Left renal cortex interstitium (tissue), 4 donors: ENCODE measurements at regions not wholly inside any gene's neighbourhood (a gene's known extent, or its start where the extent isn't known, plus 50 kb on each side); places are given as distances from the start of the nearest gene placed in this dataset.

Experiments
- DNase-seq, 4 donors: peaks; one replicate each; pipeline ENCODE4 v3.0.0-alpha.2; 2013; ENCODE audit warnings: low read depth in 4 of 4, low spot score in 2 of 4, missing footprints in 1 of 4

DNA sequence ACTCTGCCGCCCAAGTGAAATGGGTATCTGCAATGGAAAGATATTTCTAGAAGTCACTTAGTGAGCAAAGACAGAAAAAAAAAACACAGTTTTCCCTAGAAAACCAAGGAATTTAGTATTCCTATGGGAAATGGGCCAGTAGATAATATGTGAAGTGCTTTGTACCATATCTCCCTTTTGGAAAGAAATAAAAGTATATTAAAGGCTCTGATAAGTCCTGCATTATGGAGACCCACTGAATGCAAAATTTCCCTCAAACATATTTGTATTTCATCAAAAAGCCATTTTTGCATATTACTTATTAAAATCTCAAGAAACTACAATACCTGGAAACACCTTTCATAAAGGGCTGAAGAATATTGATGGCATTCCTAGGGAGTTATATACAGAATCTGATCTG, 51.6 kb upstream of the DYNLRB2 start:
- no peak for DNase-seq

GRCh38 chr16:80488167-80488566, 52.6 kb upstream of the DYNLRB2 start:
- DNase-seq, result no peak

DNA sequence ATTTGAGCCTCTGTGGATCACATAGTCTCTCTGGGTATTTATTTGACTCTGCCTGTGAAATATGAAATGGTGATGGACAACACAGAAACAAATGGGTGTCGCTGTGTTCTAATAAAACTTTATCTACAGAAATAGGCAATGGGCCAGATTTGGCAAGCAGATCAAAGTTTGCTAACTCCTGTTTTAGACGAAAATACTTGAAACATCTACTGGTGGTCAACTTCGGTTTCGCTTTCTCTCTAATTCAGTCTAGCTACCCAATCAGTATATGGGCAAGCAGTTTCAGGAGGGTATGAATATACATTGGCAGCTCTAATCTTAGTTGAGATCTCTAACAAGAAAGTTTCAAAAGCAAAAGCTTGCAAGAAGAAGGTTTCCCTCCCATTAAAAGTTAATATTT, 60.1 kb upstream of the DYNLRB2 start:
- no peak for DNase-seq

DNA sequence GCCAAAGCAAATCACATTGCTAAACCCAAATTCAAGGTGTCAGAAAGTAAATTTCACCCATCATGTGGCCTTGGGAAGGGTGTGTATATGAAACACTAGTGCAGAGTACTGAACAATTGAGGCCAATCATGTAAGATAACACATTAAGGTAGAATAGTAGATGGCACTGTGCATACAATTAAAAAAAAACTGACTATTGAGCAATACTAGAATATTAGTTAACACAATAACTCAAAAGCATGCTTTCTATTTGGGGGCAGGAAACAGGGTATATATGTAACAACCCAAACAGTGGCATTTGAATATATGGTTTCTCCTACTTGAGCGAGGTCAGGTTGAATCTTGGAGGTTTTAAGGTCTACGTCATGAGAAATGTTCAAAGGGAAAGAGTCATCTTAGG, 63.0 kb upstream of the DYNLRB2 start:
- no peak for DNase-seq

DNA sequence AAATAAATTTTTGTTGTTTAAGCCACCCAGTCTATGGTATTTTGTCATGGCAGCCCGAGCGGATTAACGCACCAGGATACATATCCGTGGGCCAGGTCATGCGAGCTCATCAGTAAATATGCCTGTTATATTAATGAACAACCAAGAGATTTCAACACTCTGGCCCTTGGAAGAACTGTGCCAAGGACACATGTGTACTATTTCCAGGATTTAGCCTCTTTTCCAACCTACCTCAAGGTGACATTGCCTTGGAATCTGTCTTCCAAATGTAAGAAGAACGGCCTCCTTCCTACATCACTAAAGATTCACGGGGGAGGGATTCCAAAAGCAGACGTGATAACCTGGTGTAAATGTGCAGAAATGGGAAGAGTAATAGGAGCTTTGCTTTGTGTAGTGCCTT, 72.8 kb upstream of the DYNLRB2 start:
- no peak for DNase-seq

DNA sequence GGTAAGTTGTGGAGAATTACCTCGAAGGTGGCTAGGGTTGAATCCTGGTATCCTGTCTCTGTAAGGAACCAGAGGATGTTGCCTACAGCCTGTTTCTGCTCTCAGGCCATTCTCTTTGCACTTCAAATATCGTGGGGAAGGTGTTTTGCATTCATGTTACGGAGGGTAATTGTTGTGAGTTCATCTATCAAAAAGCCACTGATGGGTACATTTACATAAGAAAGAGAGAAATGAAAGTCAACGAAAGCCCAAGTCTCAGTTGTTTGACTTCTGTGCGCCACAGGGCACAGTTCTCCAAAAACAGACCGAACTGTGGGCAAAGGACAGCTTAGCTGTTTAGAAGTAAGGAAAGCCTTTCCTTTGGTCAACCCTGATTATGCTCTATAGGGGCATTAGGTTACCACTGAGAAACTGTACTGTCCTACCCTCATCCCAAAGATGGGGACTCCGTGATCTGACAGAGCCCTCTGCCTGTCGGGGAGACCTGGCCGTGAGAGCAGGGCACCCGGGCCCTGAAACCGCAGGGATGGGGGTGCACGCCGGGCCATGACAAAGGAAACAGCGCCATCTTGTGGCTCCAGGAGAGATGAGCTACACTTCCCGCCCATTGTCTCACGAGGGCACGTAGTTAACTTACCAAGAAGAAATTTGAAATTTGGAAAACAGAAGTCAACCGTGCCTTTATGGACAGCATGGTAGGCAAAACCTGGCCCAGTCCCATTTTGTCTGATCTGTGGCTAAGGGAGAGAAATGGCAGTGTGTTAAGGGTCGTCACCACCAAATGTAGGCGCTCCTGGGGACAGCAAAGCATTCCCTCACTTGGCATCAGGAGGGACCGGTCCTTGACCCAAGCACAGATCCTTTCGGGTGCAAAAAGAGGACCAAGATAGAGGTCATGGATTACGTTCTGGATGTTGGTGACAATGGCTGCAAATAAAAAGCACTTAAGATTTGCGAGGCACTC, 74.5 kb upstream of the DYNLRB2 start:
- DNase-seq, result peak in 3 of 4 donors; percentile 63 to 80 (median 64)

DNA sequence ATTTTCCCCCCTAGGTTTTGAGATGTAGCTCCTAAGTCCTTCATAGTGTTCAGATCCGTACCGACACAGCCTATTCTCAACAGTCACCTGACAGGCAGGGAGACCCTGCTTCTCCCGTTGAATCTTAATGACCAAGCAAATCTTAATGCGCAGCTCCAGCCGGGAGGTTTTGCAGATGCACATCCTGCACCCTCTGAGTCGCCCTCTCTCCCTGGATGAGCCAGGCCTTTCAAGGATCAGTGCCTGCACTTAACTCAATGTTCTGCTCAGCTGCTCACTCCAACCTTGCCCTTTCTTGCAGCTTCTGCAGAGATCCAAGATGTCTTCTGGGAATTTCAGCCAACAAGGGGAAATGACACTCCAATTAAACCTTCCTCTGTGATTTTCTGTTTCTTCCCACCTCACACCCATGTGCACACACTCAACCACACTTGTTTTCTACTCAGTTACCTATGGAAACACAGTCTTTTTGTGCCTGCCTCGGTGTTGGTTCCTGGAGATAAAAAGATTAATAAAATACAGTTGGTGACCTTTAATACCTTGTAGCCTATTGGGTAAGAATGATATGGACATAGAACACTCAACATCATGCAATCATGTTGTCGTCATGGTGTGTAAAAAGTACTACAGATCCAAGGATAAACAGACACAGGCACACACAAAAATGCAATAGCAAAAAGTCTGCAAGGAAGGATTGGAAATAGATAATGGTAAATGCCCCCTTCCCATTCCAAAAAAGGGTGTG, 76.9 kb upstream of the DYNLRB2 start:
- peak in 3 of 4 donors; percentile 14 to 52 (median 27) for DNase-seq

- peak in 2 of 4 donors; percentile 21 to 28 for DNase-seq
Observed at GRCh38 chr16:80463326-80463725, 77.5 kb upstream of the DYNLRB2 start.

GRCh38 chr16:80462917-80463316, 77.9 kb upstream of the DYNLRB2 start:
- no peak for DNase-seq

DNA sequence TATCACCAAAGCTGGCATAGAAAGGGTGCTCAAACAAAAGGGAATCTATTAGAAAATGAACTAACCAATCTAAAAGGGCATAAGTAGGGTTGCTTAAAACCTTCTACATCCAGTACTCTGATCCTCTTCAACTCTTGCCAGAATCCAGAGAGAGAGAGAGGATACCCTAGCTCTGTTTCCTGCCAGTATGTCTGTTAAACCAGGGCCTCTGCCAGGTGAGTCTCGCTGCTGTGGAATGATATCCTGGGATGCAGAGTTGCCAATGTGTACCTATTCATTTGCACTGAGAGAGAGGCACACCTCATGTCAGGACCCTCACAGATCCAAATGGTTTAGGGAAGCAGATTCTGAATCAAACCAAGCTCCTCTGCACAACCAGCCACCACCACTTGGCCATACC, 79.8 kb upstream of the DYNLRB2 start:
- no peak for DNase-seq

DNA sequence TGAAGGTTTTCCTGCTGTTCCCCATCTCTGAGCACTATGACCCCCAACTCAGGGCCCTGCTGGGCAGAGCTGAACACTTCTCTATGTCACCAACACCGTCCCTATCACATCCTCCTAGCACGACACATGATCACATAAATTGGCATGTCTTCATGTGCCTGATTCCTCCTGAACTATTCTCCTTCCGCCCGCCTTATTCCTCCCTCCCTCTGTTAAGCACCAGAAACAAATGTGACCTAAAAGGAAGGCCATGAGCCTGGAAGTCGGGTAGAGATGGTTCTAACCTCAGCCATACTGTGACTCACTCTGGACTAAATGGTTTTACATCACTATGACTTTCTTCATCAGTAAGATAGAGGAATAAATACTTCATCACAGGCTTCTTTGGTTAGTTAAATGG, 80.8 kb upstream of the DYNLRB2 start:
- no peak for DNase-seq

DNA sequence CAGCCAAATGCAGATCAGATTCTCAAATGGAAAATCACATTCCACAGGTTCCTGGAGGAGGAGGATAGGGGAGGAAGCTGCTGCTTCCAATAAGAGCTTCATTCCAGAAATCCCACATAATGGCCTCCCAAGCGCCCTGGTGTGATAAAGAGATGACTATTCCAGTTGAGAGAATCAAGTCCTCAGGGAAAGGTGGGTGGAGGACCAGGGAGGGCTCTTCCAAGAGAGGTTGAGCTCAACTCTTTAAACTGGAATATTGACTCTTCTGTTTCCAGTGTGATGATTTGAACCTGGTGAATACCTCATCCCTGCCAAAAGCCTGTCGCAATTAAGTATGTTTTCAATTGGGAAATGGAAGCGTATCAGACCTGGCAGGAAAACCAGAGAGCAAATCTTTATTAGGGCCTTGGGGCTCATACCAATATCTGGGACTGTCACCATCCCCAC, 81.4 kb upstream of the DYNLRB2 start:
- DNase-seq, result no peak

GRCh38 chr16:80457871-80458270, 82.9 kb upstream of the DYNLRB2 start:
- no peak for DNase-seq

- DNase-seq, result no peak
Observed at GRCh38 chr16:80454802-80455201, 86.0 kb upstream of the DYNLRB2 start.

- DNase-seq, result no peak
Observed at GRCh38 chr16:80449392-80449791, 91.4 kb upstream of the DYNLRB2 start.

- DNase-seq, result no peak
Observed at GRCh38 chr16:80447241-80447640, 93.6 kb upstream of the DYNLRB2 start.

- no peak for DNase-seq
Observed at GRCh38 chr16:80442779-80443178, 98.0 kb upstream of the DYNLRB2 start.

- no peak for DNase-seq
Observed at GRCh38 chr16:80441935-80442334, 98.9 kb upstream of the DYNLRB2 start.

- no peak for DNase-seq
Observed at GRCh38 chr16:80440667-80441066, 100.1 kb upstream of the DYNLRB2 start.

DNA sequence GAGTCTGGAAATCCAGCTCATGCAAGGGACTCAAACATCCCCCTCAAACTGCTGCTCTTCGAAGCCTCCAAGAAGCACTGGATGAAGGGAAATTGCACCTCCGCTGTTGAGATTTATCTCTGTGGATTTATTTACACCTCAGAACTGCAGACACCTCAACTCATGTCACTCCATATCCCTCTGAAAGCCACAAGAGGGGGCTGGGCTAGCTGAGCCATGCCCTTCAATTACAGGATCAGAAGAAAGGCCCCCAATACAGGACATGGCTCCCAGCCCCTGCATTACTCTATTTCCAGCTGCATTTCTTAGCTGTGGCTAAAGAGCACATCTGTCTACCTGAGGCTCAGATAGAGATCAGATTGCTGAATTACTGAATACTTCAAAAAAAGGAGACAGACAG, 103.1 kb upstream of the DYNLRB2 start:
- DNase-seq, result no peak

DNA sequence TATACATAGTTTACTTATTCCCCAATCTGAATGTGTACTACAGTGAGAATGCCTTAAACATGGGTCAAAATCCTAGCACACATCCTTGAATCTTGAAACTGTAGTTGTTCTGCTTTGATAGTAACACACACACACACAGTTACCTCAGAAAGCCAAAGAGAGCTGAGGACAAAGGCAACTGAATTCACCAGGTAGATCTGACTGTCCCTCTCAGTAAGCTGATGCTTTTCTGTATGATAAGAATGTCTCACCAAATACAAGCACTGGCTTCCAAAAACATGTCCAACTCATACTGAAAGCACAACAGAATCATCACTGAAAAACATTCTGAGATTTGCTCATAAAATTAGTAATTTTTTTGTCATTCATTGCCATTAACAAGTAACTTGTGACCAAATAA, 104.3 kb upstream of the DYNLRB2 start:
- DNase-seq, result no peak

DNA sequence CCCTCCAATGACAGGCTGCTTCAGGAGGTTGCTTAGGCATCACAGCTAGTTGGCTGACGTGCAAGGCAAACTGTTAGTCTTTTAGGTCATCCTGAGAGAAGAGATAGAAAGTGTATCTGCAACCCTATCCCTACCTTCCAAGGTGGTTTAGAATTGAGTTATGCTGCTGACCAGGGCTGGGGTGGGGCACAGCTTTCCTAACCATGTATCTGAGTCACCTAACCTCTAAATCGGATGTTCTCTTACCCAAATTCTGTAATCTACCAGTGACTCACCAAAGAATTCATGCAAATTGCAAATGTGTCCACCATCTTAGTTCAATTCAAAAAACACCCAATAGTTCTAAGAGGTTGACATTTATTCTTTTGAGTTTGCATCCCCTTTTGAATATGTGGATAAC, 107.2 kb upstream of the DYNLRB2 start:
- DNase-seq, result no peak
